ENCODE measurements at regions not wholly inside any gene's neighbourhood (a gene's known extent, or its start where the extent isn't known, plus 50 kb on each side); places are given as distances from the start of the nearest gene placed in this dataset.
"Not testable (repeated sequence)": the region's sequence is repeated elsewhere in the genome, so short reads cannot be mapped to it uniquely, and the experiment has no call there.

DNA sequence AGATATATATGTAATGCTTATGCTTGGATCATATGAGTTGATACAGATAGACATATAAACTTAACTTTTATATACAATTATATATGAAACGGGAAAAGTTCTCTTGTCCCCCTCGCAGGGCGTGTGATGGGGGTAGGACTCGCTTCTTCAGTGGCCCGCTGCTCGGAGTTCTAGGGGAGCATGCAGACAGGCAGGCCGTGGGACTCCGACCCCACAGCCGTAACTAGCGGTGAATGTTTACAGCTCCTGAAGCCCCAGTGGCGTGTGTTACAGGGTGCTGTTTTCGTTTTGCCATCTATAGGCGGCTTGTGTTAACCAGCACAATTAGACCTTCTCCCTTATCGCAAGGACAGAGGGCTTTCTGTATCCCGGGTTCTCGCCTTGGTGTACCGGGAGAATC, 1899.8 kb downstream of the PCDH9 start:
- no peaks in the 10 kb centered on the region for H3K36me3 ChIP-seq (ENCODE audit: control insufficient read depth, insufficient read depth, low read length)
- DNase-seq (ENCODE audit: low read depth) = no peak
- no peak for FAIRE-seq
- TF ChIP-seq, protein P1, sequence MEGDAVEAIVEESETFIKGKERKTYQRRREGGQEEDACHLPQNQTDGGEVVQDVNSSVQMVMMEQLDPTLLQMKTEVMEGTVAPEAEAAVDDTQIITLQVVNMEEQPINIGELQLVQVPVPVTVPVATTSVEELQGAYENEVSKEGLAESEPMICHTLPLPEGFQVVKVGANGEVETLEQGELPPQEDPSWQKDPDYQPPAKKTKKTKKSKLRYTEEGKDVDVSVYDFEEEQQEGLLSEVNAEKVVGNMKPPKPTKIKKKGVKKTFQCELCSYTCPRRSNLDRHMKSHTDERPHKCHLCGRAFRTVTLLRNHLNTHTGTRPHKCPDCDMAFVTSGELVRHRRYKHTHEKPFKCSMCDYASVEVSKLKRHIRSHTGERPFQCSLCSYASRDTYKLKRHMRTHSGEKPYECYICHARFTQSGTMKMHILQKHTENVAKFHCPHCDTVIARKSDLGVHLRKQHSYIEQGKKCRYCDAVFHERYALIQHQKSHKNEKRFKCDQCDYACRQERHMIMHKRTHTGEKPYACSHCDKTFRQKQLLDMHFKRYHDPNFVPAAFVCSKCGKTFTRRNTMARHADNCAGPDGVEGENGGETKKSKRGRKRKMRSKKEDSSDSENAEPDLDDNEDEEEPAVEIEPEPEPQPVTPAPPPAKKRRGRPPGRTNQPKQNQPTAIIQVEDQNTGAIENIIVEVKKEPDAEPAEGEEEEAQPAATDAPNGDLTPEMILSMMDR (IDR thresholded peaks at IDR 0.05; ENCODE audit: insufficient read depth, low read length, severe bottlenecking) = no peak
- no peak overlapping the region for H3K4me3 ChIP-seq (ENCODE audit: low read depth, low read length)
- no peaks in the 10 kb centered on the region for H3K27me3 ChIP-seq (ENCODE audit: control insufficient read depth, insufficient read depth, low read length)

DNA sequence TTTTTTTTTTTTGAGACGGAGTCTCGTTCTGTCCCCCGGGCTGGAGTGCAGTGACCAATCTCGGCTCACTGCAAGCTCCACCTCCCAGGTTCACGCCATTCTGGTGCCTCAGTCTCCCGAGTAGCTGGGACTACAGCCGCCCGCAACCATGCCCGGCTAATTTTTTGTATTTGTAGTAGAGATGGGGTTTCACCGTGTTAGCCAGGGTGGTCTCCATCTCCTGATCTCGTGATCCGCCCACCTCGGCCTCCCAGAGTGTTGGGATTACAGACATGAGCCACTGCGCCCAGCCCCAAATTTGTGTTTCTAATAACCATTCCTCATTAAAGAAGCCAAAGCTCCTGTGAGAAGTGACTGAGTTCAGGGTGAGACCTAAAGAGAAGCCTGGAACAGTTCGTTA, 1906.9 kb downstream of the PCDH9 start:
- not testable (repeated sequence) for H3K36me3 ChIP-seq (ENCODE audit: control insufficient read depth, insufficient read depth, low read length); DNase-seq (ENCODE audit: low read depth); H3K27me3 ChIP-seq (ENCODE audit: control insufficient read depth, insufficient read depth, low read length); FAIRE-seq; H3K4me3 ChIP-seq (ENCODE audit: low read depth, low read length)

DNA sequence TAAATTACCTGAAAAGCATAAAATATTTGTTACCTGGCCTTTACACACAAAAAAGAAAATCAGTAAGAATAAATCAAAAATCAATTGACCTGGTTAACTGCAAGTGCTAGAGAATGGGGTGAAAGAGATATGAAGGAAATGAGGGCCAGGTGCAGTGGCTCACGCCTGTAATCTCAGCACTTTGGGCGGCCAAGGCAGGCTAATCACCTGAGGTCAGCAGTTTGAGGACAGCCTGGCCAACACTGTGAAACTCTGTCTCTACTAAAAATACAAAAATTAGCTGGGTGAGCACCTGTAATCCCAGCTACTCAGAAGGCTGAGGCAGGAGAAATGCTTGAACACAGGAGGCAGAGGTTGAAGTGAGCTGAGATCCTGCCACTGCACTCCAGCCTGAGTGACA, 1908.7 kb downstream of the PCDH9 start:
- not testable (repeated sequence) for DNase-seq (ENCODE audit: low read depth); H3K36me3 ChIP-seq (ENCODE audit: control insufficient read depth, insufficient read depth, low read length); H3K4me3 ChIP-seq (ENCODE audit: low read depth, low read length); H3K27me3 ChIP-seq (ENCODE audit: control insufficient read depth, insufficient read depth, low read length); FAIRE-seq

DNA sequence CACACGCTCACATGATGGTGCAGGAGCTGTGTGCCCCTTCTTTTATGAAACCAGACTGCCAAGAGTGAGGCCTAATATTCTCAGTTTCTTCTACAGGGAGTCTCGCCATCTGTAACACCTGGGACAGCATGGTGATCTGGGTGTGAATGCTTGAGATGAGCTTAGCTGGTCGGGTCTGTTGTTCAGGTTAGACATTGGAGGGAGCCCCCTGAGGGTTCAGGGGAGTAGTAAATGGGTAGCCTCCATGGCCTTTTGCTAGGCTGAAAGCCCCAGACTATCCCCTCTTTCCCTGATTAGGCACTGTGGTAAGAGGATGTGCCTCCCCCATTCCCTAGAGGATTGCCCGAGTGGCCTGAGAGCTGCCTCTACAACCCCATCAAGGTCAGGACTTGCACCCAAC, 1916.1 kb downstream of the PCDH9 start:
- no peak overlapping the region for H3K4me3 ChIP-seq (ENCODE audit: low read depth, low read length)
- FAIRE-seq = no peak
- TF ChIP-seq, protein P1 (IDR thresholded peaks at IDR 0.05; ENCODE audit: insufficient read depth, low read length, severe bottlenecking) = no peak

DNA sequence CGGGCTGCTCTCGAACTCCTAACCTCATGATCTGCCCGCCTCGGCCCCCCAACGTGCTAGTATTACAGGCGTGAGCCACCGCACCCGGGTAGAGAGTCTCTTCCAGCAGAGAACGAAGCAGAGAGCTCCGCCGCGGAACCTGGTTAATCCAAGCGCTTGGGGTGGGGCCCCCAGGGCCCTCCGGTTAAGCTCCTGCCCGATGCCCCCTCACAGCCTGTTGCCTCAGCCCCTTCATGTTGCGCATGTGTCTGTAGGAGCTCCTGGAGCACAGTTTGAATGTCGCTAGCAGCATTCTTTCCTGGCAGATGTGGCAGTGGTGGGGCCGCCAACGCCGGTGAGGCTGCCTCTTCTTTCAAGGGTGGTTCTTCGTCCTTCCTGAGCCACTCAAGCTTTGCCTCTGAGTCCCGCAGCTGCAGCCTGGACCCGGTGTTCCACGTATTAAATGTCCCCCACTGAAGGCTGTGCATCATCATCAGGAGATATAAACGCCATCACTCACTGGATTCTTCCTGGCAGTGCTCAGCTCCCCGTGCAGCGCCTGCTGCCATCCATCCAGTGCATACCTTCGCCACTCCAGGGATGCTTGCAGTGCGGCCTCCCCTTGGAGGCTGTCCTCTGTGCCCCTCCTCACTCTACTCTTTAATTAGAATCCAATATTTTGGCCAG, 1919.3 kb downstream of the PCDH9 start:
- no peak overlapping the region for H3K4me3 ChIP-seq (ENCODE audit: low read depth, low read length)
- H3K36me3 ChIP-seq (ENCODE audit: control insufficient read depth, insufficient read depth, low read length) = no peaks in the 10 kb centered on the region
- no peak for DNase-seq (ENCODE audit: low read depth)
- TF ChIP-seq, protein P1 (IDR thresholded peaks at IDR 0.05; ENCODE audit: insufficient read depth, low read length, severe bottlenecking) = no peak
- no peaks in the 10 kb centered on the region for H3K27me3 ChIP-seq (ENCODE audit: control insufficient read depth, insufficient read depth, low read length)
- FAIRE-seq = no peak

More for the DNA sequence above, 1916.1 kb downstream of the PCDH9 start:
- H3K36me3 ChIP-seq (ENCODE audit: control insufficient read depth, insufficient read depth, low read length) = no peaks in the 10 kb centered on the region
- no peak for DNase-seq (ENCODE audit: low read depth)
- H3K27me3 ChIP-seq (ENCODE audit: control insufficient read depth, insufficient read depth, low read length) = no peaks in the 10 kb centered on the region

DNA sequence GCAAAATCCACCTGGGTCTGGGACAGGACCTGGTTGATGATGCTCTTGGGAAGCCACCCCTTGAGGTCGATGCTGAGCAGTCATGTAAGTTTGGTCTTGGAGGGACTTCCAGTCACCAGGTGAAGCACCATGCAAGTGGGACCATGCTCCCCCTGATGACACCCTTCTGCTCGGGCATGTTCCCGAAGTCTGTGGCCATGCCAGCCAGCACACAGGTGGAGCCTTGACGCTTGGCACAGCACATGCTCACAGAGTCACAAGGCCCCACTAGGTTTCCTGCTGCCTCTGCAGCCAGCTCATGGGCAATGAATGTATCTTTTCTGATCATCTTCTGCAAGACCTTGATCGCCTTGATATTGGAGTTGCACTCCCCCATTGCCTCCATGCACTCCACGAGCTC, 1920.2 kb downstream of the PCDH9 start:
- Histone ChIP-seq H3K27me3 (ENCODE audit: control insufficient read depth, insufficient read depth, low read length) (no peaks in the 10 kb centered on the region), H3K4me3 (ENCODE audit: low read depth, low read length) (no peak overlapping the region), H3K36me3 (ENCODE audit: control insufficient read depth, insufficient read depth, low read length) (no peaks in the 10 kb centered on the region)
- no peak for DNase-seq (ENCODE audit: low read depth)
- FAIRE-seq = no peak
- TF ChIP-seq, protein P1 (IDR thresholded peaks at IDR 0.05; ENCODE audit: insufficient read depth, low read length, severe bottlenecking) = no peak

DNA sequence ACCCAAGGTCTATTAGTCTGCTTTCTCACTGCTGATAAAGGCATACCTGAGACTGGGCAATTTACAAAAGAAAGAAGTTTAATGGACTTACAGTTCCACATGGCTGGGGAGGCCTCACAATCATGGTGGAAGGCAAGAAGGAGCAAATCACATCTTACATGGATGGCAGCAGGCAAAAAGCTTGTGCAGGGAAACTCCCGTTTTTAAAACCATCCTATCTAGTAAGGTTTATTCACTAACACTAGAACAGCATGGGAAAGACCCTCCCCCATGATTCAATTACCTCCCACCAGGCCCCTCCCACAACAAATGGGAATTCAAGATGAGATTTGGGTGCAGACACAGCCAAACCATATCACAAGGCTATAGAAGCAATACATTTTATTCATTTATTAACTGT, 1921.4 kb downstream of the PCDH9 start:
- H3K4me3 ChIP-seq (ENCODE audit: low read depth, low read length); DNase-seq (ENCODE audit: low read depth); H3K36me3 ChIP-seq (ENCODE audit: control insufficient read depth, insufficient read depth, low read length); FAIRE-seq; H3K27me3 ChIP-seq (ENCODE audit: control insufficient read depth, insufficient read depth, low read length): not testable (repeated sequence)
